Mucosa of gallbladder (tissue), 1 donor: ENCODE measurements at regions not wholly inside any gene's neighbourhood (a gene's known extent, or its start where the extent isn't known, plus 50 kb on each side); places are given as distances from the start of the nearest gene placed in this dataset.
"Not testable (repeated sequence)": the region's sequence is repeated elsewhere in the genome, so short reads cannot be mapped to it uniquely, and the experiment has no call there.

Experiments used
- DNase-seq: peaks from one replicate; pipeline ENCODE4 v3.0.0-alpha.2; 2020; ENCODE audit warnings: low spot score
- donor health status: DM: no; HTN: no; CAD: no.

DNA sequence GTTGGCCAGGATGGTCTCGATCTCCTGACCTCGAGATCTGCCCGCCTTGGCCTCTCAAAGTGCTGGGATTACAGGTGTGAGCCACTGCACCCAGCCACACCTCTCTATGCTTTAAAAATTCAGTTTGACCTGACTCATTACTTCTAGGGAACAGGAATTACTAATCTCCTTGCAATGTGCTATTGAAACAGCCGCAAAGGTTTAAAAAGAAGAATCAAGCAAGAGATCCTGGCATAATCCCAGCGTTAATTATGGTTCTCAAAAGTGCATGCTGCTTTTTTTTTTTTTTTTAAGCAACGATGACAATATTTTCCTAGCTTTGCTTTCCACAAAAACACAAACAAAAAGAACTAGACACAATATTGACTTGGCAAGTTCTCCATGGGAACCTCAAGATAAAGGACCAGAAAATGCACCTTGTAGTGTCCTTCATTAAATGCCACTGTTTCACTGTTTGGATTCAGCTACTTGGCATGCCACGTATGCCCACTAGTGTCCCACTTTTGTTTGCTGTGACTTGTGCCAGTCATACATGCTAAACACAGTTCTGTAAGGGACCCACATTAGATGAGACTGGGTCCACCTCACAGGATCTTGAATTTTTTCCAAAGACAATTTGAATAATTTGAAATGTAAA, 112.6 kb upstream of the PPARGC1A start:
- DNase-seq = no peak

DNA sequence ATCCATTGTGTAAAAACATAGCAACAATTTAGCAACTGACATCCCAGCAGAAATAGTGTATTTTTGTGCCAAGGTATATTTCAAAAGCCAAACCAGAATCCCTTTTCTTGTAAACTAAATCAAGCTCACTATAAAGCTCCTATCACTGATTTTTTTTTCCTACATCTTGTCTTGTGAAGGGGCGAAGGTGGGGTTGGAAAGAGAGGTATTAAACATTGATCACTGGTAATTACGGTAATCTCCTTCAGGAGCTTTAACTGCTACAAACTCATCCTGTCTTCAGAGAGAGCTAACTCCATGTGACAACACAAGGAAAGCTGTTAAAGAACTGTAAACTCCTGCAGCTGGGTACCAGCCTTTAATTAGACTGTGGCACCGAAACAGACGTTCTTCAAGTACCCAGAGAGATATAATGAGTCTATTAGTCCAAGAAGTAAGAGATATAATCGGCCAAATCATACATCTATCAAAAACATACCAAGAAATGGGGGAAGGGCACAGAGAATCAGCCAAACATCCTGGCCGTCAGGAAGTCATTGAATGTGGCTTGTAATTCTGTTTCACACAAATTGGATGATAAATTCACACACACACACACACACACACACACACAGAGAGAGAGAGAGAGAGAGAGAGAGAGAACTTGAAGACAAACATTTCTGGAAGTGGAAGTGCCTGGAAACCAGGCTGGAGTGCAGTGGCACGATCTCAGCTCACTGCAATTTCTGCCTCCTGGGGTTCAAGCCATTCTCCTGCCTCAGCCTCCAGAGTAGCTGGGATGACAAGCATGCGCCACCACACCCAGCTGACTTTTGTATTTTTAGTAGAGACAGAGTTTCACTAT, 111.9 kb upstream of the PPARGC1A start:
- no peak for DNase-seq

DNA sequence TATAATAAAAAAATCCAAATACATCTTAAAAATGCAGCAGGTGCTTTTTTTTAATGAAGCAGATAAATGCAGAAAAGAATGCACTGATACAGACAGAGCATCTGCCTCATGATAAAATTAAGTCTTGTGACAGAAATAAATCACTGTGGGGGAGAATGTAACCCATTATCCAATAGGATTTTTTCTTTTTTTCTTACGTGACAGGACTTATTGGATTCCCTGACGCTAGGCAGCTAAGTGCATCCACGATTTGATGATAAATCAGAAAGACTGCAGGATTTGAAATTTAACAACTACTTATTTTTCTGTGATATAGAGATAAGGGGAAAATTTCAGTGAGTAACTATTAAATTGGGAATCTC, 110.6 kb upstream of the PPARGC1A start:
- DNase-seq = no peak

DNA sequence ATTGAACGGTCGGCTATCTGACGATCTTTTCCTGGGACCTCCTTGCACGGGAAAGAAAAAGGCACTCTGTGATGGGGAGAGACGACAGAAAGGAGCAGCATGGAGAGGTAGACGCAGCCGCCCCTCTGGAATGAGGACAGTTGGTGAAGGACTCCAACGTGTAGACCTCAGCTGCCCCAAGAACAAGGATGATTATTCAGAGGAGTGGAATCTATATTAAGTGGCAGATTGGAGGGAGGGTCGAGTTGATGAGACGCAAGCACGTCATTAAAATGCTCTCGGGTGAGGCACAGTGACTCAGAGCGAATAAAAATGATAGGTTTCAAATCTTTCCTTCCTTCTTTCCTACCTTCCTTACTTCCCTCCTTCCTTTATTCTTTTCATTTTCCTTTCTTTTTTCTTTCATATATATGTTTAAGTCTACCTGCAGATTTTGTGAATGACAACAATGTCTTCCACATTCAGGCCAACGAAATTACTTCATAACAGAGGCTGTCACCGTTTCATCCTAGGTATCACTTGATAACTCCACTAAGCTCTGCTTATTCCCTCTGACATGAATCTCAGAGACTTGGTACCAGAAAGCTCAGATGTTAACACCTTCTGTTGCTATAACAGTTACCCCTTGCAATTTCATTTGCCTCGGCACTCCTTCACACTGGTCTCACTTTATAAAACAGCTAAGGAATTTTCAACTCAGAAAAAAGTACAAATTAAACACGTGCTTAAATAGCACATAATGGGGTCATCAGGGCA, 110.0 kb upstream of the PPARGC1A start:
- no peak for DNase-seq

DNA sequence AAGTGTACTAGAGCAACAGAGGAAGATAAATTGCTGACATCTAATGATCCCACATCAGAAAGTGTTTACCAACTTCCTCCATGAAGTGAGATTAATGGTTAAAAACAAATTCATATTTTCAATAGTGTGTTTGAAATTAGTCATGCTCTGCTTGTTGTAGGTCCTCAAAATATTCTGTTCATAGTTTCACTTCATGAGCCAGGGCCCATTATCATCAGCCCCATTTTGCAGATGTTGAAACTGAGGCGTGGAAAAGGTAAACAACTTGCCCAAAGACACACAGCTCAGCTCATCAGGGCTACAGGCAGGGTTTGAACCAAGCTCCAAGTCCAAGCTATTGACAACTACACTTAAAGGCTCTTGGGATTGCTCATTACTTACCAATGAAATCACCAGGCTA, 103.5 kb upstream of the PPARGC1A start:
- no peak for DNase-seq

DNA sequence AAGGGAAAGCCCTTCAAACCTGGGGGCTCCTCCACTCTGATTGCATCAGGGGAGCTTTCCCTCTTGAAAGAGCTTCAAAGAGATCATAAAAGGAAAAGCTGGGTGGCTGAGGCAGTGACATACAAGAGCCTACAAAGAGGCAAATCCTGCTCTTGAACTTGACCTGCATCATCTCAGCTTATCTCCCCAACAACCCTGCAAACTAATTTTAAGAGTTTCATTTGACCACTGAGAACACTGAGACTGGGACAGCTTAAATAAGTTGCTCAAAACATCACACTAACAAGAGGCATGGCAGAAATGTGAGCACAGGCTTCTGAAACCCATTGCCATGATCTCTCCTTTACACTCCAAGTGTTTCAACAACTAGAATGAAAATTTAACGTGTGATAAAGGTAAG, 101.6 kb upstream of the PPARGC1A start:
- no peak for DNase-seq

DNA sequence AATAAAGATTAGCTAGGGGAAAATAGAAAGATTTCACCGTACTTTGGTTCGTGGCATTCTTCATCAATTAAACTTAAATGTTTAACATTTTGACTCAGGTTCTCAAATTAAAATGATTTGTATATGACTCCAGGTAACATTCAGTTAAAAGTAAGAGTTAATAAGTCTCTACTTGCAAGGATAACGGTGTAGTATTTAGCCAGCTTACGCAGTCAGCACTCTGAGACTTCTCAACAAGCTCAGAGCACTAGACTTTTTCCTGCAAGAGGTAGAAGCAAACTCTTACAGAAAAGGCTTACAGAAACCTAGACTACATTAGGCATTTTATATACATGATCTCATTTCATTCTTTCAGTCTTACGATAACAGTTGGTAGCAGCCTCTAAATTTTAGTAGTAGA, 96.4 kb upstream of the PPARGC1A start:
- no peak for DNase-seq

DNA sequence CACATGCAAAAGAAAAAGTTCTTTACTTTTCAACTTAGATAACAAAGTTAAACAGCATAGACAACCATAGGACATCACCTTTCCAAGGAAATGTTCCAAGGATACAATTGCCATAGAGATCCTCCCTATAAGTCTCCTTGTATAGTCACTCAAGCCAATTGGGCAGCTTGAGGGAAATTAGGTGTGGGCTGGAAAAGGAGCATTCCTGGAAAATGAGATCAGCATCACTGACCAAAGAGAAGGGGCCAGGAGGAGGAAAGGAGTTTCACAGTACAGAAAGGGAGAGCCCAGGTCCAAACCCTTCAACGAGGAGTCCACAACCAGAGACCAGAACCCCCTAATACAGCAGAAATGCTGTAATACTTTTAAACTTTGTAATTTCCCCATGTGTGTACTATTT, 91.5 kb upstream of the PPARGC1A start:
- no peak for DNase-seq

DNA sequence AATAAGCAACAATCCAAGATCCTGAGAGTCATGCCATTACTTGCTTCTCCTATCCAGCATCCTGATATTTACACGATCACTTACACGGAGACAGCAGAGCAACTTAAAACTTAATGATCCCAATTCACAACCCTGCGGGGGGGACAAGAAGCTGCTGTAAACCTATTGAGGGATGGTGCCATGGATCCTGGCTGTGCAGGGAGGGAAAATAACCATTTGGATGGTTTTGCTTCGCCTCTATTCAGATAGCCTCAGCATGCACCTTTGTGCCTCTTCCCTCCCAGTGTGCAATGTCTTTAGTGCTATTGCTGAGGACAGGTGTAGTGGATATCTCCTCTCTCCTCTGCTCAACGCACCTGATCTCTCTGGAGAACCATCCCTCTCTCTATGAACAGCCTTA, 89.7 kb upstream of the PPARGC1A start:
- no peak for DNase-seq

DNA sequence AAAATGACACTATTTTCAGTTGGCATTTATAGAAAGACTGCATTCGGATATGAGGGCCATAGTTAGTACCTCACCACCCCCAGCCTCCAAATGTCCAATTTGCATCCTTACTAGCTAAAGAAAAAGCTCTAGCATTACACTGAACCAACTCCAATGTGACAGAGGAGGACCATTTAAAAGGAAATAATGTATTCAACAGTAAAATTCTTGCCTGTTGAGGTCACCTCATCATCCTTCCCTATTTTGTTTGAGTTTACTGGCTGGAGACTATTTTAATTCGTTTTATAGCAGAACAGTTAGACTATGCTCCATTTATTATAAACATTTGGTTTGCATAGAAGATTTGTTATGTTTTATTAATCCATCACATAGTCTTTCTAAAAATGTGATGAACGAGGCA, 88.2 kb upstream of the PPARGC1A start:
- no peak for DNase-seq

DNA sequence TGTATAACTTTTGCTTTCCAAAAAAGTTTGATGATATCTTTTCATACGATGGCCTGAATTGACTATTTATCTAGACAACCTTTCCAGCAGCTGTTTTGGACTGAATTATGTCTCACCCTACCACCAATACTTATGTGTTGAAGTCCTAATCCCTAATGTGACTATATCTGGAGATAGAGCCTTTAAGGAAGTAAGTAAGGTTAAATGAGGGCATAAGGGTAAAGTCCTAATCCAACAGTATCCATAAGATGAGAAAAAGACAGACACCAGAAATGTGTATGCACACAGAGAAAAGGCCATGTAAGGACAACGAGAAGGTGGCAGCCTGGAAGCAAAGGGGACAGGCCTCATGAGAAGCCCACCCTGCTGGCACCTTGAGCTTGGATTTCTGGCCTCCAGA, 86.6 kb upstream of the PPARGC1A start:
- DNase-seq = no peak

DNA sequence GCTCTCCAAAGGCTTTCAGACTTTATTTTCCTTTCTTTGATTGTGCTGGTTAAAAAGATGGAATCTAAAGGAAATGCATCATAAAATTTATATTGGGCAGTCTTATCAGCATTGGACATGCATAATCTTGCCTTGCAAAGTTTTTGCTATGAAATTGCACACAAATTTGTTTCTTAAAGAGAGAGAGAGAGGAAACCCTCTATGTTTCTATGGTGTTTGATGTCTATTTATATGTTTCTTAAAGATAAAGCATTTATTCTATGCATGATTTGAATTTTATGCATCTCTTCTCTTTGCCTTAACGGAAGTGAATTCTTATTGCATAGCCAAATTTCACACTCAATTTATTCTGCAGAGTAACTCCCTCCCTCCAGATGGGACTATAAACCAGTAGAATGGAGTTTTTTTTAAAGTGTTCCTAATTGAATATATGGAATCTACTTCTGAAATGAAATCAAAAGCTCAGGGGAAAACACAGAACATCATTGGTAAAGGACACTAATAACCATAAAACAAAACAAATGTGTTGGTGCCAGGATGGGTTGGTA, 83.5 kb upstream of the PPARGC1A start:
- DNase-seq = no peak

DNA sequence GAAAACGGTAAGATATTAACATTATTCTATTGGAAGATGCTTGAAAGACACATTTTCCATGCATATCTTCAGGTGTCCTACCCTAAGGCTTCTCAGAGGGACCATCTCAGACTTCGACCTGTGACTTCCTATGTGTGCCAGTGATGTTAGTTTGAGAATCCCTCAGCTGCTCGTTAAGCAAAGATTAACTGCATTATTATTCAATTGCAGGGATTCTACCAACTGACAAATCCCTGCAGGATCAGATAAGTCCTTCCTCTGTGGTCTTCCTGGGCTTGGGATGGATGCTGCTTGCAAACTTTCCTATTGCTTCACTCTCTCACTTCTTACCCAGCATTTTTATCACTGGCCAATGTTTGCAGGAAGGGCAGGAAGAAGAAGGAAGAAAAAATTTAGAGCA, 83.0 kb upstream of the PPARGC1A start:
- DNase-seq = no peak

DNA sequence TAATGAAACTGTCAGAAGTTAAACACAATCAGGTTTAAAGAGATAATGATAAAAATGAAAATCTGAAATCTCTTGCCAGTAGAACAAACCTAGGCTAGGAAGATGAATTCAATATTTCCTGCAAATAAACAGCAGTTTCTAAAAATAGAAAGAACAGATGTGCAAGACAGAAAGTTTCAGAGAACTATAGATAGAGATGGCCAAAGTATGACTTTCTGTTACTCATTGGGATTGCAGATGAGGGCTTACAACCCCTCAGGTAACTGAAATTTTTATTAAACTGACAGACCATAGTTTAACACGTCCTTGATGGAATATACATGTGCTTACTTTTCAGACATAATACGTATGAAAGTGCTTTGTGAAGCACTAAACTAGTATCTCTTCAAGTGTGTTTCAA, 82.3 kb upstream of the PPARGC1A start:
- DNase-seq = no peak

DNA sequence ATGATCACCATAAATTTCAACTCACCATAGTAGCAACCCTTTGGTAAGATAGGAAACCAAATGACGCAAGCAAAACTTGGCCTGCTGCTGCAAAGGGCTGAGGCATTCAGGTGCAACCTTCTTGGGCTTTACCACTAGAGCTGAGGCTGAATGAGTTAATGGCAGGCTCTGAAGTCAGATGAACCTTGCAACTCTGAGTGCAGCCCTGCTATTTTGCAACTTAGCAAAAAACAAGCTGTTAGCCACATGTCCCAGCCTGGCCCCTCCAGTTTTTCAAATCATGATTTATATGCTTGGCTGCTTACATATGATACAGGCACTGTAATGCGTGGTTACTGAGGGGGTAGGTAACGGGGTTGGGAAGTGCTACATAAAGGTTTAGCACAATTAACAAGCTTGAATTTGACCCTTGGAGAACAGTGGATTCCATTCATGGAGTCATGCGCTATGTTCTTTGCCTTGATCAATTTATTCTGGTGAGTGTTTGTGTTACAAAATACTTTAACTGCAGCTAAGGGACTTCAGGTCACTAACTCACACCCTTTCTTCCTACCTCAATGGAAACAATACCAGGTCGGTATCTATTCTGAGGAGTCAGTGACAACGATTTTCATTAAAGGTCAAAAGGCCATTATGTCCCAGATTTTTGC, 80.5 kb upstream of the PPARGC1A start:
- no peak for DNase-seq

DNA sequence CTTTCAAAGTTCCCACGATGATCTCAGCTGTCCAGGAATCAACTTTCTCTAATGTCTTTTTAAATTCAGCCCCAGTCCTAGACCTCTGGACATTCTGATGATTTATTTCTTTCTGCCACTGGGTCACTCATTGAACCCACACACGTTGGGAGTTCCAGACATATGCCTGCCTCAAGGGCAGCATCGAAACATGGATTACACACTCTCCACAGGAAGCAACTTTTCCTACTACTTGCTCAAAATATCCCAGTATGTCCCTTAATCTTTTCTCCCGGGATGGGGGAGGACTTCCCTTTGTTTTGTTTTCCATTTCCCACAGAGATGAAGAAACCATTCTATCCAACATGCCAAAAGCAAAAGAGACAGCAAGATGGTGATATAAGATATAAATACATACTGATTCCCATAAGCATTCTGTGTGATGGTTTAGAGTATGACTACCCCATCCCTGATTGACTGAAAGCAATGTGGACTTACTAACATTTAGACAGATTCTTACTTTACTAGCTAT, 79.8 kb upstream of the PPARGC1A start:
- no peak for DNase-seq

DNA sequence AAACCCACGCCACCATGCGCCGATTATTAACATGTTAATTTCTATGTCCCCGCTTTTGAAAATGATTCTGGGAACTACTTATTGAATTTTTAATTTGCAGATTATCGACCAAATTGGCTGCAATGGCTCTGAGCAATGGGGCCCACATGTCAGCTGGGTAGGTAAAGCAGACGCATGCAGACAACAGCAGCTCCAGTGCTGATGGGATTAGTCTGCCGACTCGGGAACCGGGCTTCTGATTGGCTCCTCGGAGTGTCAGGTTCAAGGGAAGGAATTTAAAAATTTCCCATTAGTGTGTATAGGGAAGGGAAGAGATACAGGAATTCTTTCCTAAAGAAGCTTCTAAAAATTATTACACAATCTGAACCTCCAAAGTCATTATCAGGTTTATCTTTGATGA, 77.4 kb upstream of the PPARGC1A start:
- no peak for DNase-seq

DNA sequence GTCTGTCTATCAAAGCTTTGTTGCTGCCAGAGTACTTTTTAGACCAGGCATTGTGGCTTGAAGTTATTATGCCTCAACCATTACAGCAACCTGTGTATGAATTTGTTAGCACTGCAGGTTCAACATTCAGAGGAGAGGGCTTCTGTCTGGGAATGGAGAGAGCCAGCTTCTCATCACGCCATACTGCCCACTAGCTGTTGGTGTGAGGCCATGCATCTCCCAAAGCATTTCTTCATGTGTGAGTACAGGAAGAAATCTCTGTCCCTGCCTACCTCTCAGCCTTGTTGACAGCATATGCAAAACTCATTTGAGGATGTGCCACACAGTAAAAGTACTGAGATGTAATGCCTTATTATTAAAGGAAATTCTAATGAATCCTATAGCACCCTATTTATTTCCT, 76.9 kb upstream of the PPARGC1A start:
- no peak for DNase-seq

DNA sequence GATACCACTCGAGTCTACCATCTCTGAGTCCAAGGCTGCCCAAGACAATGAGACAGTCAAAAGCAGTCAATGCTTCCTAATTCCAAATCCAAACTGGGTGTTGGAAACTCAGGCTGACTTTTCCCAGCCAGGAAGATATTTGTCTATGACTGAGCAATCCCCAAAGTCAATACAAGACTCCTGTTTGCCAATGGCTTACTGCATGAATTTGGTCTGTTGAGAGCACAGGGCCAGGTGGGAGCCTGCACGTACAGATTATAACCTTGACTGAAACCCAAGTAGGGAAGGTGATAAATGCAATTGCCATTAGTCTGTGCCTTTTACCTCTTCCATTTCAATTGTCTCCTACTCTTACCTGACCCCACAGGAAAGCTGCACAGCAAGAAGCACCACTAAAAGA, 72.6 kb upstream of the PPARGC1A start:
- DNase-seq = no peak

DNA sequence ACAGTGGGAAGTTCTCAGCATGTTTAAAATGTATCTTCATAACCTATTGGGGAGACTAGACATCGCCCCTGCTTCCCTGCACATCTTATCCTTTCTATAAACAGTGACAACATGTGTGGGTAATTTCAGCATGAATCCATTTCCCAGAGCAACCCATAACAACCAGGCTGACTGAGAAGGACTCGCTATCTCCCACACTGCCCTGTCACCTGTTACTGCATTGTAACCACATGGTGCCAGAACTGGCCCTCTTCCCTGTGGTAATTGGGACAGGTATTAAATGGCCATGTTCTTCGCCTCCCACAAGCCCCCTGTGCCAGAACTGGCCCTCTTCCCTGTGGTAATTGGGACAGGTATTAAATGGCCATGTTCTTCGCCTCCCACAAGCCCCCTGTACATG, 71.5 kb upstream of the PPARGC1A start:
- DNase-seq = not testable (repeated sequence)

DNA sequence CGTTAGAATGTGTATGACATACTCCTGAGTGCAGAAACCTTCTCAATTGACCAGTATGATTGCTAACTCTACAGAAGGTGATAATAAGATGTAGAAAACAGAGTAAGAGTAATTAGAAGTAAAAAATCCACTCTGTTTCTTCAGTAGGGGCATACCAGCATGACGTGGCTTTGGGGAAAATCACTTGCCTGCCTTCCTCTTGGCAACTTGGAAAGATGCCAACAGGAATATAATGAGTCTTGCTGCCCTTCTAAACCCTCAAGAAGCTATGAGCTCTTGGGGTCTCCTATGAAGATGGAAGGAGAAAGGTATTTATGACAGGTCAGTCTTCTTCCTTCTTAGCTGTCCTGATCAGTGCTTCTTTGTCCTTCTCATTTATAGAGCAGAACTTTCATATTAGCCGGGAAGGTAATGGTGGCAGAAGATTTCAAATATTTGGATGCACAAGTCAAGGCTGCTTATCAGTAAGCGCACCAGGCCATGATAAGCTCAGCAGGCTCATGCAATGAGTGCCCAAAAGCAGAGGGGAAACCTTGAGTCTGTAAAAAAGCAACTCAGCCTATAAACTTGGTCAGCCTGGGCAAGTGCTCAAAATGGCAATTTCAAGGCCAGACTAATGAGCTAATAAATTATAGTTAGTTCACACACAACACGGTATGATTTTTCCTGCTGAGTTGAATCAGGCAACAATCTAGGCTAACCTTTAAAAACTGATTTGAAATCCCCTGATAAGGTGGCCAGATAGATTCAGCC, 69.7 kb upstream of the PPARGC1A start:
- DNase-seq = no peak
